H9 (cell line): ENCODE measurements at regions not wholly inside any gene's neighbourhood (a gene's known extent, or its start where the extent isn't known, plus 50 kb on each side); places are given as distances from the start of the nearest gene placed in this dataset.

Experiments used
- DNase-seq: peaks from one replicate; pipeline ENCODE4 v3.0.0-alpha.2; 2017
- H2AFZ ChIP-seq: one replicate; pipeline ENCODE4 v1.6.1; 2013; ENCODE audit warnings: mild to moderate bottlenecking, low read length, control low read depth, moderate library complexity
- H2AK5ac ChIP-seq: 2 replicates; pipeline ENCODE4 v1.6.1; 2013; ENCODE audit warnings: low read length, control low read depth, mixed read lengths; ENCODE audit not compliant: insufficient read length
- H2BK120ac ChIP-seq: one replicate; pipeline ENCODE4 v1.6.1; 2013; ENCODE audit warnings: low read depth, mild to moderate bottlenecking, low read length, control low read depth, inconsistent platforms; ENCODE audit not compliant: poor library complexity, severe bottlenecking
- H2BK12ac ChIP-seq: 2 replicates; pipeline ENCODE4 v1.6.1; 2013; ENCODE audit warnings: low read length, control low read depth, mixed read lengths, low read depth; ENCODE audit not compliant: insufficient read length
- H2BK15ac ChIP-seq: 2 replicates; pipeline ENCODE4 v1.6.1; 2013; ENCODE audit warnings: low read depth, low read length, control low read depth
- H2BK20ac ChIP-seq: one replicate; pipeline ENCODE4 v1.6.1; 2013; ENCODE audit warnings: low read depth, mild to moderate bottlenecking, low read length, control low read depth, inconsistent platforms; ENCODE audit not compliant: poor library complexity, severe bottlenecking
- H2BK5ac ChIP-seq: 2 replicates; pipeline ENCODE4 v1.6.1; 2013; ENCODE audit warnings: low read length, control low read depth, mixed read lengths; ENCODE audit not compliant: insufficient read length
- H3K14ac ChIP-seq: 2 replicates; pipeline ENCODE4 v1.6.1; 2013; ENCODE audit warnings: low read length, control low read depth; ENCODE audit not compliant: insufficient read depth
- H3K18ac ChIP-seq: 2 replicates; pipeline ENCODE4 v1.6.1; 2013; ENCODE audit warnings: low read depth, mild to moderate bottlenecking, mixed read lengths, low read length, control low read depth; ENCODE audit not compliant: insufficient read length
- H3K23ac ChIP-seq: 2 replicates; pipeline ENCODE4 v1.6.1; 2013; ENCODE audit warnings: low read length, control low read depth, mixed read lengths, low read depth; ENCODE audit not compliant: insufficient read length
- H3K23me2 ChIP-seq: 2 replicates; pipeline ENCODE4 v1.6.1; 2013; ENCODE audit warnings: low read depth, mild to moderate bottlenecking, mixed read lengths, low read length, control low read depth; ENCODE audit not compliant: insufficient read length, poor library complexity, severe bottlenecking
- H3K27ac ChIP-seq: 2 replicates; pipeline ENCODE4 v1.5.1; 2013; ENCODE audit warnings: low read length, control low read depth, mixed read lengths, low read depth; ENCODE audit not compliant: insufficient read length
- H3K27me3 ChIP-seq: 2 replicates; pipeline ENCODE4 v1.6.1; 2013; ENCODE audit warnings: low read length, control low read depth, inconsistent platforms; ENCODE audit not compliant: insufficient read depth
- H3K4ac ChIP-seq: 2 replicates; pipeline ENCODE4 v1.6.1; 2013; ENCODE audit warnings: low read depth, mild to moderate bottlenecking, control low read depth, inconsistent platforms, low read length, moderate library complexity
- H3K4me1 ChIP-seq: 2 replicates; pipeline ENCODE4 v1.6.1; 2013; ENCODE audit warnings: low read length, control low read depth, inconsistent platforms; ENCODE audit not compliant: insufficient read depth
- H3K4me2 ChIP-seq: 2 replicates; pipeline ENCODE4 v1.6.1; 2013; ENCODE audit warnings: low read length, control low read depth, mixed read lengths; ENCODE audit not compliant: insufficient read length, insufficient read depth
- H3K56ac ChIP-seq: 2 replicates; pipeline ENCODE4 v1.6.1; 2013; ENCODE audit warnings: low read depth, mild to moderate bottlenecking, mixed read lengths, low read length, control low read depth; ENCODE audit not compliant: insufficient read length
- H3K79me1 ChIP-seq: 2 replicates; pipeline ENCODE4 v1.6.1; 2013; ENCODE audit warnings: low read depth, mild to moderate bottlenecking, moderate library complexity, low read length, control low read depth, inconsistent platforms; ENCODE audit not compliant: insufficient read depth, poor library complexity, severe bottlenecking
- H3K79me2 ChIP-seq: 2 replicates; pipeline ENCODE4 v1.6.1; 2013; ENCODE audit warnings: low read length, control low read depth, inconsistent platforms; ENCODE audit not compliant: insufficient read depth
- H3K9ac ChIP-seq: 2 replicates; pipeline ENCODE4 v1.6.1; 2013; ENCODE audit warnings: low read length, control low read depth, mixed read lengths; ENCODE audit not compliant: insufficient read length; ENCODE audit errors: extremely low read depth
- H3K9me3 ChIP-seq: one replicate; pipeline ENCODE4 v1.6.1; 2013; ENCODE audit warnings: low read depth, low read length, inconsistent platforms; ENCODE audit not compliant: control insufficient read depth
- H3T11ph ChIP-seq: one replicate; pipeline ENCODE4 v1.6.1; 2013; ENCODE audit warnings: mild to moderate bottlenecking, low read length, control low read depth, inconsistent platforms
- H4K20me1 ChIP-seq: one replicate; pipeline ENCODE4 v1.6.1; 2013; ENCODE audit not compliant: control insufficient read depth, insufficient read length, insufficient read depth
- H4K5ac ChIP-seq: 2 replicates; pipeline ENCODE4 v1.6.1; 2013; ENCODE audit warnings: low read depth, mild to moderate bottlenecking, mixed read lengths, low read length, control low read depth; ENCODE audit not compliant: insufficient read length
- H4K8ac ChIP-seq: replicated peaks from 2 replicates; pipeline ENCODE4 v1.6.1; 2013; ENCODE audit warnings: low read length, control low read depth, mixed read lengths, low read depth; ENCODE audit not compliant: insufficient read length
- H4K91ac ChIP-seq: 2 replicates; pipeline ENCODE4 v1.6.1; 2013; ENCODE audit warnings: low read depth, mild to moderate bottlenecking, moderate library complexity, mixed read lengths, low read length, control low read depth; ENCODE audit not compliant: insufficient read length
- H3K27ac Mint-ChIP-seq, 3 experiments: 2 replicates in 2 of 3; 3 replicates in 1 of 3; pipeline ENCODE4 v1.8.0; 2020 to 2021; ENCODE audit warnings: mixed read lengths in 3 of 3, mild to moderate bottlenecking in 1 of 3, moderate library complexity in 1 of 3
- H3K27me3 Mint-ChIP-seq: 2 replicates; pipeline ENCODE4 v1.8.0; 2021; ENCODE audit warnings: low read depth, mild to moderate bottlenecking, moderate library complexity, mixed read lengths
- H3K36me3 Mint-ChIP-seq, 3 experiments: 2 replicates in 2 of 3; 3 replicates in 1 of 3; pipeline ENCODE4 v1.8.0; 2020 to 2021; ENCODE audit warnings: low read depth in 3 of 3, mixed read lengths in 3 of 3; ENCODE audit not compliant: insufficient read depth in 1 of 3
- H3K4me1 Mint-ChIP-seq, 2 experiments: 2 replicates each; pipeline ENCODE4 v1.8.0; 2020; ENCODE audit warnings: mixed read lengths in 2 of 2
- H3K4me3 Mint-ChIP-seq, 2 experiments: 2 replicates in 1 of 2; 3 replicates in 1 of 2; pipeline ENCODE4 v1.8.0; 2020 to 2021; ENCODE audit warnings: mild to moderate bottlenecking in 2 of 2, mixed read lengths in 2 of 2, moderate library complexity in 1 of 2
- H3K9me3 Mint-ChIP-seq, 2 experiments: 2 replicates in 1 of 2; 3 replicates in 1 of 2; pipeline ENCODE4 v1.8.0; 2020; ENCODE audit warnings: mild to moderate bottlenecking in 2 of 2, mixed read lengths in 2 of 2, moderate library complexity in 1 of 2
- CTCF ChIP-seq: fragments of 200-600 bp; sonication (generic); conservative IDR thresholded peaks from 3 replicates; pipeline ENCODE4 v1.8.0; 2021; ENCODE audit warnings: antibody characterized with exemption, mild to moderate bottlenecking
- WGBS: extraction: QIAGEN DNeasy Blood & Tissue Kit; methylation state at CpG from one replicate; pipeline ENCODE4 v1.1.7; 2013; ENCODE audit warnings: missing lambda C conversion rate, low lambda C conversion rate, mixed read lengths; ENCODE audit not compliant: insufficient read length; ENCODE audit errors: extremely low coverage; 5-methylcytosine and 5-hydroxymethylcytosine counted together

GRCh38 chr16:60989592-60989991, 1046.6 kb downstream of the CDH8 start:
- H2BK12ac ChIP-seq: no peak overlapping the region
- H3T11ph ChIP-seq: no peak overlapping the region
- Mint-ChIP-seq H3K27me3 (no peaks in the 10 kb centered on the region), H3K4me3 (no peak overlapping the region), H3K36me3 (peaks cover 0 to 2% (median 0%) of the 10 kb centered on the region in 3 experiments; a peak in 1 of 7 replicates), H3K9me3 (no peaks in the 10 kb centered on the region), H3K27ac (no peak overlapping the region), H3K4me1 (no peaks in the 10 kb centered on the region)
- WGBS: no CpG with 5 or more reads among the region's 5 CpGs
- no peak overlapping the region for H3K9ac ChIP-seq
- no peak overlapping the region for H3K23ac ChIP-seq
- H3K79me1 ChIP-seq: no peaks in the 10 kb centered on the region
- H2BK20ac ChIP-seq: no peak overlapping the region
- no peak overlapping the region for H3K18ac ChIP-seq
- no peak overlapping the region for H2BK120ac ChIP-seq
- H4K91ac ChIP-seq: no peak overlapping the region
- H2AFZ ChIP-seq: no peak overlapping the region
- no peak overlapping the region for H2BK15ac ChIP-seq
- H3K27ac ChIP-seq: no peak overlapping the region
- DNase-seq: no peak
- H3K4me1 ChIP-seq: no peaks in the 10 kb centered on the region
- no peaks in the 10 kb centered on the region for H3K79me2 ChIP-seq
- no peak overlapping the region for H2BK5ac ChIP-seq
- no peaks in the 10 kb centered on the region for H4K20me1 ChIP-seq
- H3K9me3 ChIP-seq: no peaks in the 10 kb centered on the region
- no peak overlapping the region for H3K56ac ChIP-seq
- H2AK5ac ChIP-seq: no peak overlapping the region
- H3K4ac ChIP-seq: no peak overlapping the region
- TF ChIP-seq CTCF: no peak
- H4K5ac ChIP-seq: no peak overlapping the region
- H3K23me2 ChIP-seq: no peaks in the 10 kb centered on the region
- no peak overlapping the region for H3K14ac ChIP-seq
- H3K4me2 ChIP-seq: no peak overlapping the region
- no peak overlapping the region for H4K8ac ChIP-seq
- no peaks in the 10 kb centered on the region for H3K27me3 ChIP-seq
